ENCODE measurements at regions not wholly inside any gene's neighbourhood (a gene's known extent, or its start where the extent isn't known, plus 50 kb on each side); places are given as distances from the start of the nearest gene placed in this dataset.
"Not testable (repeated sequence)": the region's sequence is repeated elsewhere in the genome, so short reads cannot be mapped to it uniquely, and the experiment has no call there.

- DNase-seq, result no peak
These were observed 288.6 kb downstream of the NDUFA10 start for GRCh38 chr2:239736358-239737143.

- DNase-seq, result no peak
These were observed 289.2 kb downstream of the NDUFA10 start for GRCh38 chr2:239735829-239736357.

- DNase-seq, result no peak
These were observed 289.9 kb downstream of the NDUFA10 start for GRCh38 chr2:239735131-239735828.

GRCh38 chr2:239734436-239735005, 290.6 kb downstream of the NDUFA10 start:
- no peak for DNase-seq

GRCh38 chr2:239732666-239733010, 292.5 kb downstream of the NDUFA10 start:
- no peak for DNase-seq

GRCh38 chr2:239731998-239732665, 293.0 kb downstream of the NDUFA10 start:
- DNase-seq, result no peak

- no peak for DNase-seq
These were observed 293.7 kb downstream of the NDUFA10 start for GRCh38 chr2:239731422-239731821.

GRCh38 chr2:239730897-239731296, 294.2 kb downstream of the NDUFA10 start:
- no peak for DNase-seq

- not testable (repeated sequence) for DNase-seq
These were observed 294.6 kb downstream of the NDUFA10 start for GRCh38 chr2:239730567-239730882.

GRCh38 chr2:239729681-239730566, 295.2 kb downstream of the NDUFA10 start:
- no peak for DNase-seq

GRCh38 chr2:239729151-239729550, 296.0 kb downstream of the NDUFA10 start:
- DNase-seq, result no peak

GRCh38 chr2:239728751-239729150, 296.4 kb downstream of the NDUFA10 start:
- DNase-seq, result no peak

GRCh38 chr2:239727776-239728600, 297.2 kb downstream of the NDUFA10 start:
- no peak for DNase-seq

- no peak for DNase-seq
These were observed 297.9 kb downstream of the NDUFA10 start for GRCh38 chr2:239727182-239727775.

GRCh38 chr2:239726631-239727181, 298.4 kb downstream of the NDUFA10 start:
- DNase-seq, result no peak

GRCh38 chr2:239726091-239726591, 299.0 kb downstream of the NDUFA10 start:
- no peak for DNase-seq

- DNase-seq, result no peak
These were observed 299.6 kb downstream of the NDUFA10 start for GRCh38 chr2:239725551-239725890.

GRCh38 chr2:239724851-239725550, 300.1 kb downstream of the NDUFA10 start:
- DNase-seq, result no peak

GRCh38 chr2:239724194-239724849, 300.8 kb downstream of the NDUFA10 start:
- no peak for DNase-seq

All from Kasumi-1 (cell line).